Caco-2 (cell line): ENCODE measurements at regions not wholly inside any gene's neighbourhood (a gene's known extent, or its start where the extent isn't known, plus 50 kb on each side); places are given as distances from the start of the nearest gene placed in this dataset.

Experiments
- BruUV-seq: library from RNA; stranded (reverse); fragments of 400-500 nt; replicated peaks from 2 replicates; lab custom pipeline; 2021; lab: Mats Ljungman, UMichigan
- CTCF ChIA-PET: fragments of 300-600 bp; sonication (Branson Sonifier 250); formaldehyde crosslinking; loops from one replicate; lab custom pipeline; 2022; ENCODE audit warnings: antibody characterized with exemption; lab: Charles Lee
- POLR2A ChIA-PET: fragments of 300-600 bp; sonication (Branson Sonifier 250); formaldehyde crosslinking; loops from one replicate; lab custom pipeline; 2022; ENCODE audit warnings: antibody characterized with exemption; lab: Charles Lee
- DNase-seq, 2 experiments: peaks; one replicate each; pipeline versions ENCODE4 v3.0.0 to v3.0.0-alpha.2; 2020 to 2022
- H3K27me3 ChIP-seq: replicated peaks from 2 replicates; pipeline ENCODE4 v1.6.0; 2011; ENCODE audit warnings: low read length; ENCODE audit not compliant: control insufficient read depth, insufficient read depth
- H3K36me3 ChIP-seq: 2 replicates; pipeline ENCODE4 v1.5.1; 2011; ENCODE audit warnings: low read length; ENCODE audit not compliant: control insufficient read depth, insufficient read depth
- H3K4me1 ChIP-seq: fragments of 250-450 bp; sonication (Bioruptor Pico); 2 replicates; pipeline ENCODE4 v1.5.1; 2020; ENCODE audit warnings: mild to moderate bottlenecking
- H3K4me3 ChIP-seq: 2 replicates; pipeline ENCODE4 v1.5.1; 2011; ENCODE audit warnings: low read depth, mild to moderate bottlenecking, control low read depth, low read length
- H3K9me3 ChIP-seq: fragments of 250-450 bp; sonication (Bioruptor Pico); 2 replicates; pipeline ENCODE4 v1.5.1; 2020; ENCODE audit warnings: mild to moderate bottlenecking, moderate library complexity
- H3K27ac Mint-ChIP-seq: one replicate; pipeline ENCODE4 v1.8.0; 2022; ENCODE audit warnings: mixed read lengths; ENCODE audit not compliant: unreplicated experiment
- H3K27me3 Mint-ChIP-seq: one replicate; pipeline ENCODE4 v1.8.0; 2022; ENCODE audit warnings: mixed read lengths; ENCODE audit not compliant: insufficient read depth, unreplicated experiment
- H3K36me3 Mint-ChIP-seq: one replicate; pipeline ENCODE4 v1.8.0; 2022; ENCODE audit warnings: mild to moderate bottlenecking, mixed read lengths; ENCODE audit not compliant: insufficient read depth, unreplicated experiment
- H3K4me1 Mint-ChIP-seq: one replicate; pipeline ENCODE4 v1.8.0; 2022; ENCODE audit warnings: low read depth, mixed read lengths; ENCODE audit not compliant: unreplicated experiment
- H3K4me3 Mint-ChIP-seq: one replicate; pipeline ENCODE4 v1.8.0; 2022; ENCODE audit warnings: mild to moderate bottlenecking, moderate library complexity, mixed read lengths; ENCODE audit not compliant: unreplicated experiment
- H3K9me3 Mint-ChIP-seq: one replicate; pipeline ENCODE4 v1.8.0; 2022; ENCODE audit warnings: mixed read lengths; ENCODE audit not compliant: unreplicated experiment
- intact Hi-C: fragments of 100-400 bp; cut with micrococcal nuclease; formaldehyde crosslinking; loops from one replicate; pipeline ENCODE4 v1.10.0; 2022; ENCODE audit not compliant: unreplicated experiment
- TF ChIP-seq, protein P1 (sequence below), 2 experiments: fragments of 200-600 bp in 1 of 2; IDR thresholded peaks; 1 replicate in 1 of 2; 2 replicates in 1 of 2; pipeline versions ENCODE4 v1.5.1 to v1.8.0; 2011 to 2022; ENCODE audit warnings: antibody characterized with exemption in 1 of 2, control low read depth in 1 of 2, inconsistent platforms in 1 of 2, low read depth in 1 of 2, low read length in 1 of 2, mild to moderate bottlenecking in 1 of 2, moderate library complexity in 1 of 2; ENCODE audit not compliant: insufficient read depth in 1 of 2, severe bottlenecking in 1 of 2, unreplicated experiment in 1 of 2

DNA sequence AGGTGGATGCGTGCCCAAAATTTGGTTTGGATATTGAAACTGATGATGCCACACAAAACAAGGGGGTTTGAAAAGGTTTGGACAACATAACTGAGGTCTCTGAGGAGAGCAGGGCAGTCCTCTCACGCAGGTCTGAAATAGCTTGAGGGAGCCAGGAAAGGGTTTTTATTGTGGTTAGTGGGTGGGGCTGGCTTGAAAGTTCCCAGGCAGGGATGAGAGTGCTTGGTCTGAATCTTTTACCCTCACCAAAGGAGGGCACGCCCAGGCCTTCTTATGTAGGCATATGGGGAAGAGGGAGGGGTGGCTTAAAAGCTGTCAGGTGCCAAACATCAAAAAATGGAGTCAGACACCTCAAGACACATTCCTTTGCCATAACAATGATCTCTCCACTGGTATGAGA is 493.1 kb upstream of the CCDC196 start:
- CTCF ChIA-PET = no interaction called here
- no peak overlapping the region for H3K4me3 Mint-ChIP-seq
- H3K27me3 Mint-ChIP-seq = no peaks in the 10 kb centered on the region
- TF ChIP-seq, protein P1, sequence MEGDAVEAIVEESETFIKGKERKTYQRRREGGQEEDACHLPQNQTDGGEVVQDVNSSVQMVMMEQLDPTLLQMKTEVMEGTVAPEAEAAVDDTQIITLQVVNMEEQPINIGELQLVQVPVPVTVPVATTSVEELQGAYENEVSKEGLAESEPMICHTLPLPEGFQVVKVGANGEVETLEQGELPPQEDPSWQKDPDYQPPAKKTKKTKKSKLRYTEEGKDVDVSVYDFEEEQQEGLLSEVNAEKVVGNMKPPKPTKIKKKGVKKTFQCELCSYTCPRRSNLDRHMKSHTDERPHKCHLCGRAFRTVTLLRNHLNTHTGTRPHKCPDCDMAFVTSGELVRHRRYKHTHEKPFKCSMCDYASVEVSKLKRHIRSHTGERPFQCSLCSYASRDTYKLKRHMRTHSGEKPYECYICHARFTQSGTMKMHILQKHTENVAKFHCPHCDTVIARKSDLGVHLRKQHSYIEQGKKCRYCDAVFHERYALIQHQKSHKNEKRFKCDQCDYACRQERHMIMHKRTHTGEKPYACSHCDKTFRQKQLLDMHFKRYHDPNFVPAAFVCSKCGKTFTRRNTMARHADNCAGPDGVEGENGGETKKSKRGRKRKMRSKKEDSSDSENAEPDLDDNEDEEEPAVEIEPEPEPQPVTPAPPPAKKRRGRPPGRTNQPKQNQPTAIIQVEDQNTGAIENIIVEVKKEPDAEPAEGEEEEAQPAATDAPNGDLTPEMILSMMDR (IDR thresholded peaks at IDR 0.05; ENCODE audit: insufficient read depth in 1 of 2, low read depth in 1 of 2, low read length in 1 of 2, severe bottlenecking in 1 of 2, unreplicated experiment in 1 of 2) = no peak
- intact Hi-C loops = no loop called here
- Histone ChIP-seq H3K4me1 (no peaks in the 10 kb centered on the region), H3K27me3 (no peaks in the 10 kb centered on the region), H3K9me3 (no peaks in the 10 kb centered on the region), H3K4me3 (no peak overlapping the region), H3K36me3 (no peaks in the 10 kb centered on the region)
- POLR2A ChIA-PET = no interaction called here
- no peaks in the 10 kb centered on the region for H3K36me3 Mint-ChIP-seq
- H3K27ac Mint-ChIP-seq = no peak overlapping the region
- H3K9me3 Mint-ChIP-seq = no peaks in the 10 kb centered on the region
- no TSS peak for BruUV-seq
- no peaks in the 10 kb centered on the region for H3K4me1 Mint-ChIP-seq
- no peak for DNase-seq

DNA sequence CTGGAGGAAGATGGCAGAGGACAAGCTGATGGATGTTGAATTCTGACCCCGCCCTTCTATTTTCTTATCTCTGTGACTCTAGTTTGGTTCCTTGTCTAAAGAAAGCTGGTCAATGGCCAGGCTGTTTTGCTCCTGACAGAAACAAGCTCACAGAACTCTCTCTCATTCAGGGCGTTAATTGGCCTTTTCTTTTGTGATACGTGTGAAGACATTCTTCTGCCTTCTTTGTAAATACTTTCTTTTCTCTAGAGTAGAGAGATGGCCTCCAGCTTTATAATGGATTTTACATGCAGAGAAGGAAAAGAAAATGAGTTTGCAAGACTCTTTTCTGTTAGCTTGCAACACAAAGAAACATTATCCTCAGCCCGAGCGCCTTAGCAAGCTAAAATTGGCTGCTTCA is 492.2 kb upstream of the CCDC196 start:
- CTCF ChIA-PET = no interaction called here
- no TSS peak for BruUV-seq
- no peak for DNase-seq
- peaks cover 2% of the 10 kb centered on the region for H3K9me3 Mint-ChIP-seq
- H3K27me3 Mint-ChIP-seq = no peaks in the 10 kb centered on the region
- no peak overlapping the region for H3K27ac Mint-ChIP-seq
- Histone ChIP-seq H3K9me3 (no peaks in the 10 kb centered on the region), H3K4me1 (no peaks in the 10 kb centered on the region), H3K4me3 (no peak overlapping the region), H3K36me3 (no peaks in the 10 kb centered on the region), H3K27me3 (no peaks in the 10 kb centered on the region)
- POLR2A ChIA-PET = no interaction called here
- TF ChIP-seq, protein P1 (IDR thresholded peaks at IDR 0.05; ENCODE audit: insufficient read depth in 1 of 2, low read depth in 1 of 2, low read length in 1 of 2, severe bottlenecking in 1 of 2, unreplicated experiment in 1 of 2) = no peak
- no peaks in the 10 kb centered on the region for H3K4me1 Mint-ChIP-seq
- no peaks in the 10 kb centered on the region for H3K36me3 Mint-ChIP-seq
- intact Hi-C loops = no loop called here
- no peak overlapping the region for H3K4me3 Mint-ChIP-seq

DNA sequence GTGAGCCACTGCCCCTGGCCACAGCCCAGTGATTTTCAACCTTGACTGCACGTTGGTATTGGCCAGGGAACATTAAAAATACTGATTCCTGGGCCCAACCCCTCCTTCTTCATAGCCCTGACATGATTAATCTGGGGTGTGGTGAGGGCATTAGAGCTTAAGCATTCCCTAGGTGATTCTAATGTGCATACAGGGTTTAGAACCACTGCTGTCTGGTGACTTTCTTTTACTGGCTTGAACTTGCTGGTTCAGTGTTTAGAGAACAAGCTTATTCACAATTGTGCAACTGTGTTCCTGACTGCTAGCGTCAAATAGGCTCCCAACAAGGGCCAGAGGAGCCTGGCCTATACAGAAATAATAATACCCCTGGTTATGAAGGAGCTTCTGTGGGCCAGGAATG is 488.8 kb upstream of the CCDC196 start:
- Mint-ChIP-seq H3K27ac (no peak overlapping the region), H3K4me3 (no peak overlapping the region)
- TF ChIP-seq, protein P1 (IDR thresholded peaks at IDR 0.05; ENCODE audit: insufficient read depth in 1 of 2, low read depth in 1 of 2, low read length in 1 of 2, severe bottlenecking in 1 of 2, unreplicated experiment in 1 of 2) = no peak

More for the DNA sequence above, 488.8 kb upstream of the CCDC196 start:
- Histone ChIP-seq H3K36me3 (no peaks in the 10 kb centered on the region), H3K4me3 (no peak overlapping the region), H3K9me3 (no peaks in the 10 kb centered on the region), H3K27me3 (no peaks in the 10 kb centered on the region), H3K4me1 (no peaks in the 10 kb centered on the region)
- ChIA-PET CTCF (no interaction called here), POLR2A (no interaction called here)
- BruUV-seq = no TSS peak
- no peaks in the 10 kb centered on the region for H3K27me3 Mint-ChIP-seq
- no peak for DNase-seq
- no peaks in the 10 kb centered on the region for H3K36me3 Mint-ChIP-seq
- H3K4me1 Mint-ChIP-seq = no peaks in the 10 kb centered on the region
- H3K9me3 Mint-ChIP-seq = peaks cover 24% of the 10 kb centered on the region
- intact Hi-C loops = no loop called here
